Neural cell (in vitro differentiated cells): ENCODE measurements at regions not wholly inside any gene's neighbourhood (a gene's known extent, or its start where the extent isn't known, plus 50 kb on each side); places are given as distances from the start of the nearest gene placed in this dataset.

Source experiments
- CTCF ChIP-seq: fragments of 450-650 bp; IDR thresholded peaks from 2 replicates; pipeline ENCODE4 v1.5.1; 2014; ENCODE audit warnings: antibody characterized with exemption, mild to moderate bottlenecking, moderate library complexity; ENCODE audit not compliant: poor library complexity, severe bottlenecking
- EP300 ChIP-seq: fragments of 450-650 bp; conservative IDR thresholded peaks from 2 replicates; pipeline ENCODE4 v1.6.1; 2014; ENCODE audit warnings: antibody characterized with exemption, mild to moderate bottlenecking, moderate library complexity; ENCODE audit not compliant: poor library complexity, severe bottlenecking
- EZH2 ChIP-seq: fragments of 200-600, 300-800 bp; shearing (Covaris generic), sonication (generic); IDR thresholded peaks from 2 replicates; pipeline ENCODE4 v1.6.1; 2014; ENCODE audit warnings: antibody characterized with exemption, low read length, borderline replicate concordance, mild to moderate bottlenecking; ENCODE audit not compliant: insufficient read depth, poor library complexity, severe bottlenecking
- MXI1 ChIP-seq: fragments of 450-650 bp; conservative IDR thresholded peaks from 2 replicates; pipeline ENCODE4 v1.6.1; 2014; ENCODE audit warnings: antibody characterized with exemption, mild to moderate bottlenecking; ENCODE audit not compliant: poor library complexity, severe bottlenecking
- POLR2AphosphoS5 ChIP-seq: IDR thresholded peaks from 2 replicates; pipeline ENCODE4 v1.6.1; 2012
- RAD21 ChIP-seq: fragments of 450-650 bp; conservative IDR thresholded peaks from 2 replicates; pipeline ENCODE4 v1.6.1; 2014; ENCODE audit warnings: antibody characterized with exemption, mild to moderate bottlenecking, moderate library complexity
- REST ChIP-seq: IDR thresholded peaks from 2 replicates; pipeline ENCODE4 v1.6.1; 2012; ENCODE audit warnings: borderline replicate concordance
- SMC3 ChIP-seq: fragments of 450-650 bp; conservative IDR thresholded peaks from 2 replicates; pipeline ENCODE4 v1.6.1; 2014; ENCODE audit warnings: antibody characterized with exemption, mild to moderate bottlenecking, moderate library complexity; ENCODE audit not compliant: poor library complexity
- TAF1 ChIP-seq: IDR thresholded peaks from 2 replicates; pipeline ENCODE4 v1.6.1; 2012; ENCODE audit warnings: low read depth

GRCh38 chr7:124566583-124566982, 199.0 kb downstream of the GPR37 start:
- TF ChIP-seq EP300, result no peak
- no peak for TF ChIP-seq TAF1
- no peak for TF ChIP-seq EZH2
- TF ChIP-seq CTCF, result no peak
- TF ChIP-seq MXI1, result no peak
- TF ChIP-seq POLR2AphosphoS5, result no peak
- TF ChIP-seq REST, result no peak
- TF ChIP-seq SMC3, result no peak
- TF ChIP-seq RAD21, result no peak
